ENCODE measurements at regions not wholly inside any gene's neighbourhood (a gene's known extent, or its start where the extent isn't known, plus 50 kb on each side); places are given as distances from the start of the nearest gene placed in this dataset.
"Not testable (repeated sequence)": the region's sequence is repeated elsewhere in the genome, so short reads cannot be mapped to it uniquely, and the experiment has no call there.

DNA sequence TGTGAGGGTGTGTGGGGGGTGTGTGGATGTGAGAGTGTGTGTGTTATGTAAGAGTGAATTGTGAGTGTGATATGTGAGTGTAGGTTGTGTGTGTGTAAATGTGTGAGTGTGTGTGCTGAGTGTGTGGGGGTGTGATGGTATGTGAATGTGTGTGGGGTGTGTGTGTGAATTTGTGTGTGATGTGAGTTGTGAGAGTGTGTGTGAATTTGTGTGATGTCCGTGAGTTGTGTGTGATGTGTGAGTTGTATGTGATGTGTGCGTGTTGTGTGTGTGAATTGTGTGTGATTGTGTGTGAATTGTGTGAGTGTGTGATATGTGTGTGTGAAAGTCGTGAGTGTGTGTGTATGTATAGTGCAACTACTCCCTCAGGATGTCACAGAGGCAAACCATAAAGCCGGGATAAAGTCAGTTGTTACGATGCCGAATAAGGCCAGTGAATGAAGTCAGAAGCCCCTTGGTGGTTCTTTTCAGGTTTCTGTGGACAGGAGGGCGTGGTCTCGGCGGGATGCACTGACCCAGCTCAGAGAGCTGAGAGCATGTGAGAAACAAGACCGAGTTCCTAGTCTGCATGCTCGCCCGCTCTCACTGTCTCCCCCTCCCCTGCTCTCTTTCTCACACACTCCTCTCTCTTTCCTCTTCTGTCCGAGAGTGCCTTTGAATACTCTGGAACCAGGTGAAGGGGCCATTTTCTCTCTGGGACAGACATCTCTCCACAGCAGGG lies 71.8 kb upstream of the MAX start:
- H3K27ac ChIP-seq (replicated peaks) = no peak overlapping the region
- no peak for DNase-seq (ENCODE audit: low read depth in 1 of 2, low spot score in 1 of 2)
- TF ChIP-seq GABPA (IDR thresholded peaks at IDR 0.05; ENCODE audit: low read depth) (no peak), REST (IDR thresholded peaks at IDR 0.05; ENCODE audit: insufficient replicate concordance, low read depth) (no peak), SPI1 (IDR thresholded peaks at IDR 0.05; ENCODE audit: borderline replicate concordance, low read depth) (no peak)
- no peaks in the 10 kb centered on the region for H3K27me3 ChIP-seq (ENCODE audit: insufficient read depth, poor library complexity, severe bottlenecking)
- no peak overlapping the region for H3K4me3 ChIP-seq (replicated peaks; ENCODE audit: insufficient read depth, low read length)

- DNase-seq (ENCODE audit: low read depth in 1 of 2, low spot score in 1 of 2) = no peak
- no peak for TF ChIP-seq POLR2AphosphoS5 (IDR thresholded peaks at IDR 0.05; ENCODE audit: low read depth)
- TF ChIP-seq REST (IDR thresholded peaks at IDR 0.05; ENCODE audit: insufficient replicate concordance, low read depth) = no peak
- TF ChIP-seq SPI1 (IDR thresholded peaks at IDR 0.05; ENCODE audit: borderline replicate concordance, low read depth) = no peak
- TF ChIP-seq, protein P1, sequence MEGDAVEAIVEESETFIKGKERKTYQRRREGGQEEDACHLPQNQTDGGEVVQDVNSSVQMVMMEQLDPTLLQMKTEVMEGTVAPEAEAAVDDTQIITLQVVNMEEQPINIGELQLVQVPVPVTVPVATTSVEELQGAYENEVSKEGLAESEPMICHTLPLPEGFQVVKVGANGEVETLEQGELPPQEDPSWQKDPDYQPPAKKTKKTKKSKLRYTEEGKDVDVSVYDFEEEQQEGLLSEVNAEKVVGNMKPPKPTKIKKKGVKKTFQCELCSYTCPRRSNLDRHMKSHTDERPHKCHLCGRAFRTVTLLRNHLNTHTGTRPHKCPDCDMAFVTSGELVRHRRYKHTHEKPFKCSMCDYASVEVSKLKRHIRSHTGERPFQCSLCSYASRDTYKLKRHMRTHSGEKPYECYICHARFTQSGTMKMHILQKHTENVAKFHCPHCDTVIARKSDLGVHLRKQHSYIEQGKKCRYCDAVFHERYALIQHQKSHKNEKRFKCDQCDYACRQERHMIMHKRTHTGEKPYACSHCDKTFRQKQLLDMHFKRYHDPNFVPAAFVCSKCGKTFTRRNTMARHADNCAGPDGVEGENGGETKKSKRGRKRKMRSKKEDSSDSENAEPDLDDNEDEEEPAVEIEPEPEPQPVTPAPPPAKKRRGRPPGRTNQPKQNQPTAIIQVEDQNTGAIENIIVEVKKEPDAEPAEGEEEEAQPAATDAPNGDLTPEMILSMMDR (IDR thresholded peaks at IDR 0.05; ENCODE audit: insufficient read depth, low read length) = no peak
- TF ChIP-seq GABPA (IDR thresholded peaks at IDR 0.05; ENCODE audit: low read depth) = no peak
- Histone ChIP-seq H3K27me3 (ENCODE audit: insufficient read depth, poor library complexity, severe bottlenecking) (no peaks in the 10 kb centered on the region), H3K4me3 (replicated peaks; ENCODE audit: insufficient read depth, low read length) (no peak overlapping the region), H3K27ac (replicated peaks) (no peak overlapping the region)
Observed at GRCh38 chr14:65174783-65175182, 72.5 kb upstream of the MAX start.

GRCh38 chr14:65177551-65177950 lies 75.2 kb upstream of the MAX start:
- no peak for DNase-seq (ENCODE audit: low read depth in 1 of 2, low spot score in 1 of 2)
- Histone ChIP-seq H3K27me3 (ENCODE audit: insufficient read depth, poor library complexity, severe bottlenecking) (no peaks in the 10 kb centered on the region), H3K4me3 (replicated peaks; ENCODE audit: insufficient read depth, low read length) (no peak overlapping the region), H3K27ac (replicated peaks) (no peak overlapping the region)
- TF ChIP-seq GABPA (IDR thresholded peaks at IDR 0.05; ENCODE audit: low read depth) (no peak), SPI1 (IDR thresholded peaks at IDR 0.05; ENCODE audit: borderline replicate concordance, low read depth) (no peak)

- H3K4me3 ChIP-seq (replicated peaks; ENCODE audit: insufficient read depth, low read length); H3K27me3 ChIP-seq (ENCODE audit: insufficient read depth, poor library complexity, severe bottlenecking); DNase-seq (ENCODE audit: low read depth in 1 of 2, low spot score in 1 of 2); H3K27ac ChIP-seq (replicated peaks): not testable (repeated sequence)
Observed at GRCh38 chr14:65179231-65179630, 76.9 kb upstream of the MAX start.

GRCh38 chr14:65179918-65180724 lies 77.8 kb upstream of the MAX start:
- Histone ChIP-seq H3K27me3 (ENCODE audit: insufficient read depth, poor library complexity, severe bottlenecking) (no peaks in the 10 kb centered on the region), H3K4me3 (replicated peaks; ENCODE audit: insufficient read depth, low read length) (no peak overlapping the region), H3K27ac (replicated peaks) (no peak overlapping the region)
- TF ChIP-seq, protein P1 (IDR thresholded peaks at IDR 0.05; ENCODE audit: insufficient read depth, low read length) = no peak
- TF ChIP-seq GABPA (IDR thresholded peaks at IDR 0.05; ENCODE audit: low read depth) (no peak), POLR2AphosphoS5 (IDR thresholded peaks at IDR 0.05; ENCODE audit: low read depth) (no peak), SPI1 (IDR thresholded peaks at IDR 0.05; ENCODE audit: borderline replicate concordance, low read depth) (no peak), REST (IDR thresholded peaks at IDR 0.05; ENCODE audit: insufficient replicate concordance, low read depth) (no peak)
- DNase-seq (ENCODE audit: low read depth in 1 of 2, low spot score in 1 of 2) = no peak

Data from HL-60 (cell line).